WTC11 (cell line): ENCODE measurements at regions not wholly inside any gene's neighbourhood (a gene's known extent, or its start where the extent isn't known, plus 50 kb on each side); places are given as distances from the start of the nearest gene placed in this dataset.
"Not testable (repeated sequence)": the region's sequence is repeated elsewhere in the genome, so short reads cannot be mapped to it uniquely, and the experiment has no call there.

Source experiments
- CTCF ChIP-seq: fragments of 200-600 bp; IDR thresholded peaks from 2 replicates; pipeline ENCODE4 v1.8.0; 2022; ENCODE audit warnings: antibody characterized with exemption
- IRF1 ChIP-seq: sonication (generic); formaldehyde crosslinking; IDR thresholded peaks from 2 replicates; pipeline ENCODE4 v1.8.0; 2023; ENCODE audit warnings: missing genetic modification reagents
- IRF2 ChIP-seq: sonication (generic); formaldehyde crosslinking; IDR thresholded peaks from 2 replicates; pipeline ENCODE4 v1.8.0; 2022; ENCODE audit warnings: low read depth, missing genetic modification reagents, borderline replicate concordance
- MAX ChIP-seq: sonication (generic); formaldehyde crosslinking; IDR thresholded peaks from 2 replicates; pipeline ENCODE4 v1.8.0; 2022; ENCODE audit warnings: mild to moderate bottlenecking, missing genetic modification reagents
- SMAD4 ChIP-seq: sonication (generic); formaldehyde crosslinking; IDR thresholded peaks from 2 replicates; pipeline ENCODE4 v1.8.0; 2022; ENCODE audit warnings: mild to moderate bottlenecking, missing genetic modification reagents
- SP1 ChIP-seq: sonication (generic); formaldehyde crosslinking; conservative IDR thresholded peaks from 2 replicates; pipeline ENCODE4 v1.8.1; 2022; ENCODE audit warnings: missing genetic modification reagents
- ZBTB43 ChIP-seq: sonication (generic); formaldehyde crosslinking; IDR thresholded peaks from 2 replicates; pipeline ENCODE4 v1.8.1; 2023; ENCODE audit warnings: mild to moderate bottlenecking, missing genetic modification reagents
- ZNF317 ChIP-seq: sonication (generic); formaldehyde crosslinking; IDR thresholded peaks from 2 replicates; pipeline ENCODE4 v1.8.1; 2023; ENCODE audit warnings: low read depth, mild to moderate bottlenecking, moderate library complexity, missing genetic modification reagents, borderline replicate concordance
- ZNF512 ChIP-seq: sonication (generic); formaldehyde crosslinking; IDR thresholded peaks from 2 replicates; pipeline ENCODE4 v1.8.1; 2022; ENCODE audit warnings: missing genetic modification reagents, borderline replicate concordance

- not testable (repeated sequence) for TF ChIP-seq ZBTB43 (CRISPR knock-in tag); IRF1 (CRISPR knock-in tag); CTCF; SMAD4 (CRISPR knock-in tag); ZNF512 (CRISPR knock-in tag); IRF2 (CRISPR knock-in tag); SP1 (CRISPR knock-in tag); ZNF317 (CRISPR knock-in tag); MAX
Observed at GRCh38 chr17:21470422-21470821, 94.3 kb downstream of the KCNJ12 start.
